RWPE2 (cell line): ENCODE measurements at regions not wholly inside any gene's neighbourhood (a gene's known extent, or its start where the extent isn't known, plus 50 kb on each side); places are given as distances from the start of the nearest gene placed in this dataset.

Source experiments
- ATAC-seq: fragments of 200-7000 bp; cut with Tn5 transposase; 3 replicates; pipeline ENCODE4 v1.9.1; 2021; ENCODE audit warnings: low read depth
- DNase-seq: peaks from one replicate; pipeline ENCODE4 v3.0.0-alpha.2; 2020; ENCODE audit warnings: low spot score
- H3K27ac ChIP-seq: fragments of 450-650 bp; 2 replicates; pipeline ENCODE4 v1.5.1; 2017; ENCODE audit warnings: mild to moderate bottlenecking; ENCODE audit not compliant: poor library complexity, severe bottlenecking
- H3K27me3 ChIP-seq: fragments of 250-450 bp; sonication (Bioruptor Pico); 2 replicates; pipeline ENCODE4 v1.5.1; 2021; ENCODE audit warnings: mild to moderate bottlenecking, moderate library complexity; ENCODE audit not compliant: insufficient read depth, poor library complexity, severe bottlenecking
- H3K36me3 ChIP-seq: fragments of 250-450 bp; sonication (Bioruptor Pico); 2 replicates; pipeline ENCODE4 v1.5.1; 2020; ENCODE audit warnings: low read depth, mild to moderate bottlenecking, moderate library complexity
- H3K4me1 ChIP-seq: fragments of 250-450 bp; sonication (Bioruptor Pico); 2 replicates; pipeline ENCODE4 v1.5.1; 2021; ENCODE audit warnings: mild to moderate bottlenecking, moderate library complexity; ENCODE audit not compliant: insufficient read depth, poor library complexity, severe bottlenecking
- H3K4me3 ChIP-seq: fragments of 250-450 bp; sonication (Bioruptor Pico); 2 replicates; pipeline ENCODE4 v1.5.1; 2021; ENCODE audit warnings: mild to moderate bottlenecking, moderate library complexity; ENCODE audit not compliant: severe bottlenecking
- H3K9me3 ChIP-seq: fragments of 250-450 bp; sonication (Bioruptor Pico); 2 replicates; pipeline ENCODE4 v1.5.1; 2021; ENCODE audit warnings: mild to moderate bottlenecking, moderate library complexity; ENCODE audit not compliant: severe bottlenecking
- CTCF ChIP-seq: fragments of 450-650 bp; IDR thresholded peaks from one replicate; pipeline ENCODE4 v1.5.1; 2017; ENCODE audit warnings: mild to moderate bottlenecking, moderate library complexity; ENCODE audit not compliant: poor library complexity, severe bottlenecking

DNA sequence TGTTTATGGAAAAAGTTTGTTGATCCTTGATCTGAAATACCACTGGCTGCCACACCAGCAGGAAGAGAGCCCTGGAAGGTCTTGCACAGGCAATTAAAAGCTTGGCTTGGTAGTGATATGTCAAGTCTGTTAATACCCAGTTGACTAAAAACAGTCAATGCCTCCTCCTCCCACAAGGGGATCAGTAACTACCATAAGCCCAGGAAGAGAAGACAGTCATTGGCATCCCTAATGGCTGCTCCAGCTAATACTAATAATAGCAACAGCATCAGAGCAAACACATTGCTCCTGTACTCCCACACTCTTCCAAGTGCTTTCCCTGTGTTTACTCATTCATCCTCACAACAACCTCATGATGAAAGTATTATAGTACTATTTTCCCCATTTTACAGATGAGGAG, 528.6 kb downstream of the TAFA4 start:
- Histone ChIP-seq H3K27me3 (no peaks in the 10 kb centered on the region), H3K36me3 (no peaks in the 10 kb centered on the region), H3K4me3 (no peak overlapping the region), H3K27ac (no peak overlapping the region), H3K4me1 (no peaks in the 10 kb centered on the region), H3K9me3 (no peaks in the 10 kb centered on the region)
- ATAC-seq (no peak), DNase-seq (no peak)
- no peak for TF ChIP-seq CTCF

GRCh38 chr3:68402235-68402918, 530.0 kb downstream of the TAFA4 start:
- Histone ChIP-seq H3K27me3 (no peaks in the 10 kb centered on the region), H3K9me3 (no peaks in the 10 kb centered on the region), H3K4me3 (no peak overlapping the region), H3K4me1 (no peaks in the 10 kb centered on the region), H3K27ac (no peak overlapping the region), H3K36me3 (no peaks in the 10 kb centered on the region)
- ATAC-seq, result no peak
- no peak for TF ChIP-seq CTCF
- no peak for DNase-seq

- Histone ChIP-seq H3K36me3 (no peaks in the 10 kb centered on the region), H3K27me3 (no peaks in the 10 kb centered on the region), H3K4me3 (no peak overlapping the region), H3K4me1 (no peaks in the 10 kb centered on the region), H3K27ac (no peak overlapping the region), H3K9me3 (no peaks in the 10 kb centered on the region)
- DNase-seq (no peak), ATAC-seq (no peak)
- no peak for TF ChIP-seq CTCF
Observed at GRCh38 chr3:68378631-68379030, 553.7 kb downstream of the TAFA4 start.

DNA sequence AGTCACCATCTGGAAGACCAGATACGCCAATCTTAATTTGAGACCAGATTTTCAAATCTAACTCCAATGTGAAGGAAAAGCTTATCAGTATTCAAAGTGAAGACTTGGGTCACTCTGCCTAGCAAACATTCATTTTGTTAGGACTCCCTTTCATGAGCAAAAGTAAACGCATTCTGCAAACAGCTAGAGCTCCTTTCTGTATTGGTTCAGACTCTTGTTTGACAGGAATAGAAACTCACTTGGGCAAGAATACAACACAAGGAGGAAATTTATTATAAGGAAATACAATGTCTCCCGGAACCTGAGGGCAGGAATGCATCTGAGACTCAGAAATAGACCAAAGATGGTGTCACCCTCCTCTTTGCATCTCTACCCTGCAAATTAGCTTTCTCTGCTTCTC, 558.6 kb downstream of the TAFA4 start:
- no peak for TF ChIP-seq CTCF

GRCh38 chr3:68363796-68364195, 568.6 kb downstream of the TAFA4 start:
- ATAC-seq (no peak), DNase-seq (no peak)
- no peak for TF ChIP-seq CTCF
- no peaks in the 10 kb centered on the region for H3K36me3 ChIP-seq
- no peak overlapping the region for H3K27ac ChIP-seq
- no peaks in the 10 kb centered on the region for H3K4me1 ChIP-seq
- peaks cover 6% of the 10 kb centered on the region for H3K27me3 ChIP-seq
- no peaks in the 10 kb centered on the region for H3K9me3 ChIP-seq
- no peak overlapping the region for H3K4me3 ChIP-seq

More for the DNA sequence above, 558.6 kb downstream of the TAFA4 start:
- Histone ChIP-seq H3K36me3 (no peaks in the 10 kb centered on the region), H3K27ac (no peak overlapping the region), H3K9me3 (no peaks in the 10 kb centered on the region), H3K27me3 (no peaks in the 10 kb centered on the region), H3K4me3 (no peak overlapping the region), H3K4me1 (no peaks in the 10 kb centered on the region)
- ATAC-seq, result no peak
- no peak for DNase-seq
